Keratinocyte (primary cell): ENCODE measurements at regions not wholly inside any gene's neighbourhood (a gene's known extent, or its start where the extent isn't known, plus 50 kb on each side); places are given as distances from the start of the nearest gene placed in this dataset.

Experiments
- DNase-seq: peaks from one replicate; pipeline ENCODE4 v3.0.0-alpha.2; 2011; ENCODE audit warnings: low read depth, missing footprints, low spot score
- FAIRE-seq: peaks from 2 replicates; lab custom pipeline; 2011; peaks lifted over from hg19 to GRCh38; lab: Jason Lieb, UNC
- H2AFZ ChIP-seq: 2 replicates; pipeline ENCODE4 v1.6.0; 2012; ENCODE audit warnings: low read length, control low read depth, inconsistent platforms; ENCODE audit not compliant: control insufficient read depth
- H3K27ac ChIP-seq: 2 replicates; pipeline ENCODE4 v1.5.1; 2011; ENCODE audit warnings: low read length; ENCODE audit not compliant: control insufficient read depth, insufficient read depth
- H3K27me3 ChIP-seq: 3 replicates; pipeline ENCODE4 v1.6.0; 2011; ENCODE audit warnings: low read length; ENCODE audit not compliant: control insufficient read depth, insufficient read depth; ENCODE audit errors: extremely low read depth
- H3K36me3 ChIP-seq, 2 experiments: 2 replicates in 1 of 2; 3 replicates in 1 of 2; pipeline ENCODE4 v1.5.1; 2011; ENCODE audit warnings: low read length in 2 of 2, mild to moderate bottlenecking in 1 of 2; ENCODE audit not compliant: control insufficient read depth in 2 of 2, insufficient read depth in 2 of 2; ENCODE audit errors: extremely low read depth in 1 of 2
- H3K4me1 ChIP-seq: 3 replicates; pipeline ENCODE4 v1.5.1; 2011; ENCODE audit warnings: low read length; ENCODE audit not compliant: control insufficient read depth, insufficient read depth; ENCODE audit errors: extremely low read depth
- H3K4me2 ChIP-seq: 3 replicates; pipeline ENCODE4 v1.6.0; 2011; ENCODE audit warnings: low read depth, low read length; ENCODE audit not compliant: control insufficient read depth, insufficient read depth; ENCODE audit errors: extremely low read depth
- H3K4me3 ChIP-seq, 3 experiments: fragments of 200-600 bp in 1 of 3; sonication (generic) in 1 of 3; 2 replicates in 2 of 3; 3 replicates in 1 of 3; pipeline ENCODE4 v1.5.1; 2011 to 2016; ENCODE audit warnings: low read length in 3 of 3, mild to moderate bottlenecking in 3 of 3, control low read depth in 2 of 3, inconsistent platforms in 1 of 3, low read depth in 1 of 3, mixed read lengths in 1 of 3, mixed run types in 1 of 3, moderate library complexity in 1 of 3; ENCODE audit not compliant: control insufficient read depth in 2 of 3, insufficient read depth in 2 of 3; ENCODE audit errors: extremely low read depth in 1 of 3
- H3K79me2 ChIP-seq: 2 replicates; pipeline ENCODE4 v1.6.0; 2012; ENCODE audit warnings: low read length; ENCODE audit not compliant: control insufficient read depth, insufficient read depth
- H3K9ac ChIP-seq: 3 replicates; pipeline ENCODE4 v1.6.0; 2011; ENCODE audit warnings: low read length; ENCODE audit not compliant: control insufficient read depth, insufficient read depth; ENCODE audit errors: extremely low read depth
- H3K9me1 ChIP-seq: 3 replicates; pipeline ENCODE4 v1.6.0; 2011; ENCODE audit warnings: low read length; ENCODE audit not compliant: control insufficient read depth, insufficient read depth; ENCODE audit errors: extremely low read depth
- H3K9me3 ChIP-seq: 2 replicates; pipeline ENCODE4 v1.5.1; 2012; ENCODE audit warnings: low read depth, low read length; ENCODE audit not compliant: control insufficient read depth
- H4K20me1 ChIP-seq: 3 replicates; pipeline ENCODE4 v1.6.0; 2011; ENCODE audit warnings: low read length; ENCODE audit not compliant: control insufficient read depth, insufficient read depth; ENCODE audit errors: extremely low read depth
- EZH2 ChIP-seq: IDR thresholded peaks from one replicate; pipeline ENCODE4 v1.6.1; 2012; ENCODE audit warnings: inconsistent platforms, mild to moderate bottlenecking, low read length, moderate library complexity
- dilution Hi-C: fragments of 300-500 bp; cut with MboI; formaldehyde crosslinking; loops from one replicate; pipeline ENCODE4 v1.7.0; 2020; ENCODE audit warnings: low sequenced_read_pairs; ENCODE audit not compliant: extremely low pct_ligation_motif_present
- TF ChIP-seq, protein P1 (sequence below), 3 experiments: IDR thresholded peaks in 1 of 3; conservative IDR thresholded peaks in 1 of 3; optimal IDR thresholded peaks in 1 of 3; 2 replicates in 2 of 3; 3 replicates in 1 of 3; pipeline versions ENCODE3 to v1.5.1; 2011; ENCODE audit warnings: low read length in 3 of 3, mild to moderate bottlenecking in 3 of 3, moderate library complexity in 2 of 3, control low read depth in 1 of 3, inconsistent platforms in 1 of 3; ENCODE audit not compliant: insufficient read depth in 2 of 3; ENCODE audit errors: extremely low read depth in 1 of 3

DNA sequence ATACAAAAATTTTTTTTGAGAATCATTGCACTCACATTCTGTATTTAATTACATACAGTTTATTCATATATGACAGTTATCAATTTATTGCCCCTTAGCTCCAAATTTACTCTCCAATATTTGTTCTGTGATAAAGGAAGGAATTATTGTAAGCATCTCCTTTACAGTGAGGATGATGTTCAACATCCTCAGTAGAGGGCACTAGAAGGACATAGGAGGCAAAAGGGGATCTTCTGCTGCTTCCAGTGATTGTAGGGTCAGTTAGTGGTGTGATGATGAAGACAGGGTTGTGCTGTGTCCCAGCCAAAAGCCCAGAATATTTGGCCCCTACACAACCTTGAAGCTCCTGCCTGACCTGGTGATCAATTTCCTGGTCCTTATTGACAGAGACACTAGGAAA is 89.9 kb upstream of the DCBLD2 start:
- no peak overlapping the region for H3K4me3 ChIP-seq
- no peaks in the 10 kb centered on the region for H3K36me3 ChIP-seq
- H3K4me2 ChIP-seq = no peak overlapping the region
- no peaks in the 10 kb centered on the region for H3K27me3 ChIP-seq
- no peak overlapping the region for H2AFZ ChIP-seq
- H3K27ac ChIP-seq = no peak overlapping the region
- FAIRE-seq = peak; percentile 49
- no peaks in the 10 kb centered on the region for H3K9me1 ChIP-seq
- no peak overlapping the region for H3K9ac ChIP-seq
- no peaks in the 10 kb centered on the region for H3K79me2 ChIP-seq
- no peak for TF ChIP-seq EZH2
- TF ChIP-seq, protein P1, sequence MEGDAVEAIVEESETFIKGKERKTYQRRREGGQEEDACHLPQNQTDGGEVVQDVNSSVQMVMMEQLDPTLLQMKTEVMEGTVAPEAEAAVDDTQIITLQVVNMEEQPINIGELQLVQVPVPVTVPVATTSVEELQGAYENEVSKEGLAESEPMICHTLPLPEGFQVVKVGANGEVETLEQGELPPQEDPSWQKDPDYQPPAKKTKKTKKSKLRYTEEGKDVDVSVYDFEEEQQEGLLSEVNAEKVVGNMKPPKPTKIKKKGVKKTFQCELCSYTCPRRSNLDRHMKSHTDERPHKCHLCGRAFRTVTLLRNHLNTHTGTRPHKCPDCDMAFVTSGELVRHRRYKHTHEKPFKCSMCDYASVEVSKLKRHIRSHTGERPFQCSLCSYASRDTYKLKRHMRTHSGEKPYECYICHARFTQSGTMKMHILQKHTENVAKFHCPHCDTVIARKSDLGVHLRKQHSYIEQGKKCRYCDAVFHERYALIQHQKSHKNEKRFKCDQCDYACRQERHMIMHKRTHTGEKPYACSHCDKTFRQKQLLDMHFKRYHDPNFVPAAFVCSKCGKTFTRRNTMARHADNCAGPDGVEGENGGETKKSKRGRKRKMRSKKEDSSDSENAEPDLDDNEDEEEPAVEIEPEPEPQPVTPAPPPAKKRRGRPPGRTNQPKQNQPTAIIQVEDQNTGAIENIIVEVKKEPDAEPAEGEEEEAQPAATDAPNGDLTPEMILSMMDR (optimal IDR thresholded peaks at IDR 0.05 in 1 of 3, IDR thresholded peaks at IDR 0.05 in 1 of 3, conservative IDR thresholded peaks at IDR 0.05 in 1 of 3; ENCODE audit: extremely low read depth in 1 of 3, insufficient read depth in 2 of 3, low read length in 3 of 3) = peak in 1 of 3 experiments; percentile 31
- peaks cover 4% of the 10 kb centered on the region for H3K4me1 ChIP-seq
- no peaks in the 10 kb centered on the region for H4K20me1 ChIP-seq
- no peak for DNase-seq
- H3K9me3 ChIP-seq = no peaks in the 10 kb centered on the region
- dilution Hi-C loops = no loop called here

DNA sequence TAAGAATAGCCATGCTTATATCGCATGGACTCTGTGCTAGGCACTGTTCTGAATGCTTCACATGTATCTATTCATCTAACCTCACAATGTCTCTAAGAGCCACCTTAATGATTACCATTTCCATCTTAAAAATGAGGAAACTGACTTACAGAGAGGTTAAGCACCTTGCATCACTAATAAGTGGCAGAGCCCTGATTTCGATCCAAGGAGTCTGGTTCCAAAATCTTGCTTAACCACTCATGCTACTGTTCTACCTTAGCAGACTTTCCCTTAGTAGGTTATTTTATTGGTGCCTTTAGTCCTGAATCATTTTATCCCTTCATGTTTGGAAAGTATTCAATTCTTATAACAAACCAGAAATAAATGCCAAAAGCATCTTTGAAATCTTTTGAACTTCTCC is 89.2 kb upstream of the DCBLD2 start:
- no peak for TF ChIP-seq EZH2
- TF ChIP-seq, protein P1 (optimal IDR thresholded peaks at IDR 0.05 in 1 of 3, IDR thresholded peaks at IDR 0.05 in 1 of 3, conservative IDR thresholded peaks at IDR 0.05 in 1 of 3; ENCODE audit: extremely low read depth in 1 of 3, insufficient read depth in 2 of 3, low read length in 3 of 3) = no peak
- H3K9ac ChIP-seq = no peak overlapping the region
- no peaks in the 10 kb centered on the region for H3K36me3 ChIP-seq
- no peak overlapping the region for H3K4me3 ChIP-seq
- dilution Hi-C loops = no loop called here
- H2AFZ ChIP-seq = no peak overlapping the region
- DNase-seq (no peak), FAIRE-seq (no peak)
- no peak overlapping the region for H3K27ac ChIP-seq
- no peaks in the 10 kb centered on the region for H3K9me3 ChIP-seq
- no peaks in the 10 kb centered on the region for H4K20me1 ChIP-seq
- H3K4me1 ChIP-seq = peaks cover 11% of the 10 kb centered on the region
- no peak overlapping the region for H3K4me2 ChIP-seq
- H3K27me3 ChIP-seq = no peaks in the 10 kb centered on the region
- H3K79me2 ChIP-seq = peaks cover 1% of the 10 kb centered on the region
- H3K9me1 ChIP-seq = no peaks in the 10 kb centered on the region
